ENCODE measurements at regions not wholly inside any gene's neighbourhood (a gene's known extent, or its start where the extent isn't known, plus 50 kb on each side); places are given as distances from the start of the nearest gene placed in this dataset.

- no peak for DNase-seq (ENCODE audit: low read depth)
- H3K4me3 ChIP-seq (ENCODE audit: low read depth, low read length): no peak overlapping the region
- no peak for TF ChIP-seq CTCF (IDR thresholded peaks at IDR 0.05; ENCODE audit: insufficient read depth, low read depth, low read length)
These were observed 1025.0 kb downstream of the JRKL start for GRCh38 chr11:97414801-97415200.

- TF ChIP-seq CTCF (IDR thresholded peaks at IDR 0.05; ENCODE audit: insufficient read depth, low read depth, low read length): no peak
- H3K4me3 ChIP-seq (ENCODE audit: low read depth, low read length): no peak overlapping the region
- DNase-seq (ENCODE audit: low read depth): no peak
These were observed 1029.9 kb downstream of the JRKL start for GRCh38 chr11:97419729-97420128.

- no peak for DNase-seq (ENCODE audit: low read depth)
- H3K4me3 ChIP-seq (ENCODE audit: low read depth, low read length): no peak overlapping the region
- no peak for TF ChIP-seq CTCF (IDR thresholded peaks at IDR 0.05; ENCODE audit: insufficient read depth, low read depth, low read length)
These were observed 1038.5 kb downstream of the JRKL start for GRCh38 chr11:97428247-97428790.

- no peak overlapping the region for H3K4me3 ChIP-seq (ENCODE audit: low read depth, low read length)
- TF ChIP-seq CTCF (IDR thresholded peaks at IDR 0.05; ENCODE audit: insufficient read depth, low read depth, low read length): no peak
These were observed 1041.1 kb downstream of the JRKL start for GRCh38 chr11:97430877-97431276.

GRCh38 chr11:97432926-97433325 lies 1043.1 kb downstream of the JRKL start:
- no peak for DNase-seq (ENCODE audit: low read depth)
- TF ChIP-seq CTCF (IDR thresholded peaks at IDR 0.05; ENCODE audit: insufficient read depth, low read depth, low read length): no peak
- no peak overlapping the region for H3K4me3 ChIP-seq (ENCODE audit: low read depth, low read length)

More at GRCh38 chr11:97430877-97431276, 1041.1 kb downstream of the JRKL start:
- DNase-seq (ENCODE audit: low read depth): no peak

GRCh38 chr11:97445561-97445960 lies 1055.7 kb downstream of the JRKL start:
- H3K4me3 ChIP-seq (ENCODE audit: low read depth, low read length): no peak overlapping the region
- no peak for TF ChIP-seq CTCF (IDR thresholded peaks at IDR 0.05; ENCODE audit: insufficient read depth, low read depth, low read length)
- DNase-seq (ENCODE audit: low read depth): no peak

- TF ChIP-seq CTCF (IDR thresholded peaks at IDR 0.05; ENCODE audit: insufficient read depth, low read depth, low read length): no peak
These were observed 1061.6 kb downstream of the JRKL start for GRCh38 chr11:97451441-97451840.

More at GRCh38 chr11:97451441-97451840, 1061.6 kb downstream of the JRKL start:
- no peak for DNase-seq (ENCODE audit: low read depth)
- no peak overlapping the region for H3K4me3 ChIP-seq (ENCODE audit: low read depth, low read length)

All from fibroblast of villous mesenchyme (primary cell).